ENCODE measurements at regions not wholly inside any gene's neighbourhood (a gene's known extent, or its start where the extent isn't known, plus 50 kb on each side); places are given as distances from the start of the nearest gene placed in this dataset.

GRCh38 chr13:80604098-80604497 is 263.2 kb upstream of the SPRY2 start:
- no peak for DNase-seq
- Histone ChIP-seq H3K9ac (ENCODE audit: insufficient read depth, low read length, poor library complexity, severe bottlenecking) (no peak overlapping the region), H4K20me1 (ENCODE audit: insufficient read depth, low read length) (no peaks in the 10 kb centered on the region), H3K27me3 (ENCODE audit: control insufficient read depth in 2 of 2, insufficient read depth in 2 of 2, low read length in 2 of 2) (no peaks in the 10 kb centered on the region), H3K4me2 (replicated peaks; ENCODE audit: extremely low read depth, low read length, poor library complexity, severe bottlenecking) (no peak overlapping the region), H3K27ac (ENCODE audit: low read depth in 1 of 2, low read length in 2 of 2) (no peak overlapping the region), H3K79me2 (ENCODE audit: insufficient read depth, low read length) (no peaks in the 10 kb centered on the region), H3K4me1 (ENCODE audit: control insufficient read depth in 1 of 2, insufficient read depth in 2 of 2, low read length in 2 of 2) (no peaks in the 10 kb centered on the region), H3K36me3 (replicated peaks in 1 of 2; ENCODE audit: control insufficient read depth in 1 of 2, insufficient read depth in 2 of 2, low read length in 2 of 2) (no peaks in the 10 kb centered on the region), H3K9me3 (replicated peaks in 1 of 2; ENCODE audit: control insufficient read depth in 1 of 2, insufficient read depth in 1 of 2, low read length in 2 of 2) (no peaks in the 10 kb centered on the region), H3K4me3 (replicated peaks in 1 of 3; ENCODE audit: low read depth in 2 of 3, low read length in 3 of 3) (no peak overlapping the region), H2AFZ (ENCODE audit: insufficient read depth, low read depth, low read length, poor library complexity, severe bottlenecking) (no peak overlapping the region)
- Mint-ChIP-seq H3K4me3 (no peak overlapping the region), H3K36me3 (no peaks in the 10 kb centered on the region), H3K4me1 (no peaks in the 10 kb centered on the region), H3K27ac (no peak overlapping the region), H3K9me3 (peaks cover 0 to 5% (median 2%) of the 10 kb centered on the region in 7 donors), H3K27me3 (ENCODE audit: low read depth in 3 of 3) (no peaks in the 10 kb centered on the region)
- no peak for TF ChIP-seq CTCF (IDR thresholded peaks at IDR 0.05)
- intact Hi-C loops (cut with micrococcal nuclease): no loop called here
- 100% methylated on average over 1 of the region's 3 CpGs for WGBS (ENCODE audit: insufficient coverage)

DNA sequence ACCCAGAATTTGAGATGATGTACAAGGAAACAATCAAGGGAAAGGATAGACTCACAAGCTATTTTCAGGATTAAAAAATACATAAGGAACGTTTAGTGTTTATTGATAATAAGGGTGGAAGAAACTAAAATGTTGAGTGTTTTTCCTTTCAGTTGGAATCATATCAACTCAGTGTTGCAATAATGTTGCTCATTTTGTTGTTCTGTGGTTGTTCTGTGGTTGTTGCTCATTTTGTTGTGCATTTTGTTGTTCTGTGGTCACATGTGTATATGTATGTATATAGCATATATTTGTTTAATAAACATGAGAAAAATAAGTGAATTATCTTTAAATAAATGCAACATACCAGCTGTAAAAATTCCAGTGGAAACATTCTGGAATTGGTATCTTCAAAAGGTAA is 262.4 kb upstream of the SPRY2 start:
- no peaks in the 10 kb centered on the region for H3K36me3 ChIP-seq (replicated peaks in 1 of 2; ENCODE audit: control insufficient read depth in 1 of 2, insufficient read depth in 2 of 2, low read length in 2 of 2)
- no peak overlapping the region for H3K4me3 ChIP-seq (replicated peaks in 1 of 3; ENCODE audit: low read depth in 2 of 3, low read length in 3 of 3)
- H3K9me3 ChIP-seq (replicated peaks in 1 of 2; ENCODE audit: control insufficient read depth in 1 of 2, insufficient read depth in 1 of 2, low read length in 2 of 2): no peaks in the 10 kb centered on the region
- Mint-ChIP-seq H3K9me3 (peaks cover 0 to 5% (median 2%) of the 10 kb centered on the region in 7 donors), H3K27me3 (ENCODE audit: low read depth in 3 of 3) (no peaks in the 10 kb centered on the region), H3K4me1 (no peaks in the 10 kb centered on the region), H3K36me3 (no peaks in the 10 kb centered on the region), H3K4me3 (no peak overlapping the region), H3K27ac (no peak overlapping the region)
- no peaks in the 10 kb centered on the region for H3K27me3 ChIP-seq (ENCODE audit: control insufficient read depth in 2 of 2, insufficient read depth in 2 of 2, low read length in 2 of 2)
- no peaks in the 10 kb centered on the region for H3K4me1 ChIP-seq (ENCODE audit: control insufficient read depth in 1 of 2, insufficient read depth in 2 of 2, low read length in 2 of 2)
- H3K27ac ChIP-seq (ENCODE audit: low read depth in 1 of 2, low read length in 2 of 2): no peak overlapping the region
- no peak for DNase-seq
- no peak overlapping the region for H3K4me2 ChIP-seq (replicated peaks; ENCODE audit: extremely low read depth, low read length, poor library complexity, severe bottlenecking)
- TF ChIP-seq CTCF (IDR thresholded peaks at IDR 0.05): no peak
- H2AFZ ChIP-seq (ENCODE audit: insufficient read depth, low read depth, low read length, poor library complexity, severe bottlenecking): no peak overlapping the region
- WGBS (ENCODE audit: insufficient coverage): no CpG with 5 or more reads among the region's 1 CpG
- no peak overlapping the region for H3K9ac ChIP-seq (ENCODE audit: insufficient read depth, low read length, poor library complexity, severe bottlenecking)
- H4K20me1 ChIP-seq (ENCODE audit: insufficient read depth, low read length): no peaks in the 10 kb centered on the region
- H3K79me2 ChIP-seq (ENCODE audit: insufficient read depth, low read length): no peaks in the 10 kb centered on the region
- intact Hi-C loops (cut with micrococcal nuclease): no loop called here

Data from CD14-positive monocyte (primary cell).